ENCODE measurements at regions not wholly inside any gene's neighbourhood (a gene's known extent, or its start where the extent isn't known, plus 50 kb on each side); places are given as distances from the start of the nearest gene placed in this dataset.
"Not testable (repeated sequence)": the region's sequence is repeated elsewhere in the genome, so short reads cannot be mapped to it uniquely, and the experiment has no call there.

- no peak for DNase-seq (ENCODE audit: low read depth)
- no peak overlapping the region for H3K4me3 ChIP-seq (ENCODE audit: control insufficient read depth, low read depth, low read length)
- no peak for TF ChIP-seq CTCF (conservative IDR thresholded peaks at IDR 0.05; ENCODE audit: control insufficient read depth, insufficient read depth, low read depth, low read length)
These were observed 722.0 kb upstream of the PCDH10 start for GRCh38 chr4:132427125-132427524.

GRCh38 chr4:132437117-132437516, 712.0 kb upstream of the PCDH10 start:
- no peak for DNase-seq (ENCODE audit: low read depth)
- no peak overlapping the region for H3K4me3 ChIP-seq (ENCODE audit: control insufficient read depth, low read depth, low read length)
- TF ChIP-seq CTCF (conservative IDR thresholded peaks at IDR 0.05; ENCODE audit: control insufficient read depth, insufficient read depth, low read depth, low read length) = no peak

GRCh38 chr4:132445386-132445785, 703.7 kb upstream of the PCDH10 start:
- DNase-seq (ENCODE audit: low read depth) = no peak
- no peak for TF ChIP-seq CTCF (conservative IDR thresholded peaks at IDR 0.05; ENCODE audit: control insufficient read depth, insufficient read depth, low read depth, low read length)
- H3K4me3 ChIP-seq (ENCODE audit: control insufficient read depth, low read depth, low read length) = no peak overlapping the region

- not testable (repeated sequence) for DNase-seq (ENCODE audit: low read depth); H3K4me3 ChIP-seq (ENCODE audit: control insufficient read depth, low read depth, low read length)
These were observed 691.1 kb upstream of the PCDH10 start for GRCh38 chr4:132457987-132458386.

GRCh38 chr4:132479543-132479942, 669.6 kb upstream of the PCDH10 start:
- no peak overlapping the region for H3K4me3 ChIP-seq (ENCODE audit: control insufficient read depth, low read depth, low read length)
- TF ChIP-seq CTCF (conservative IDR thresholded peaks at IDR 0.05; ENCODE audit: control insufficient read depth, insufficient read depth, low read depth, low read length) = no peak

GRCh38 chr4:132488555-132488954, 660.5 kb upstream of the PCDH10 start:
- no peak overlapping the region for H3K4me3 ChIP-seq (ENCODE audit: control insufficient read depth, low read depth, low read length)
- DNase-seq (ENCODE audit: low read depth) = no peak
- no peak for TF ChIP-seq CTCF (conservative IDR thresholded peaks at IDR 0.05; ENCODE audit: control insufficient read depth, insufficient read depth, low read depth, low read length)

More at GRCh38 chr4:132479543-132479942, 669.6 kb upstream of the PCDH10 start:
- no peak for DNase-seq (ENCODE audit: low read depth)

- no peak for TF ChIP-seq CTCF (conservative IDR thresholded peaks at IDR 0.05; ENCODE audit: control insufficient read depth, insufficient read depth, low read depth, low read length)
- H3K4me3 ChIP-seq (ENCODE audit: control insufficient read depth, low read depth, low read length) = no peak overlapping the region
- no peak for DNase-seq (ENCODE audit: low read depth)
These were observed 655.6 kb upstream of the PCDH10 start for GRCh38 chr4:132493476-132493875.

GRCh38 chr4:132495267-132495812, 653.8 kb upstream of the PCDH10 start:
- not testable (repeated sequence) for DNase-seq (ENCODE audit: low read depth); H3K4me3 ChIP-seq (ENCODE audit: control insufficient read depth, low read depth, low read length)

Measured in fibroblast of mammary gland (primary cell).